H1 (cell line): ENCODE measurements at regions not wholly inside any gene's neighbourhood (a gene's known extent, or its start where the extent isn't known, plus 50 kb on each side); places are given as distances from the start of the nearest gene placed in this dataset.

Source experiments
- CTCF ChIA-PET: fragments of 300-600 bp; sonication (Branson Sonifier 250); formaldehyde crosslinking; loops from one replicate; lab custom pipeline; 2021; ENCODE audit not compliant: partially characterized antibody; lab: Charles Lee
- POLR2A ChIA-PET: fragments of 300-600 bp; sonication (Branson Sonifier 250); formaldehyde crosslinking; loops from one replicate; lab custom pipeline; 2021; ENCODE audit warnings: inconsistent platforms; ENCODE audit not compliant: partially characterized antibody; lab: Charles Lee
- DNase-seq, 2 experiments: peaks; one replicate each; pipeline versions ENCODE4 v3.0.0 to v3.0.0-alpha.2; 2010 to 2022; ENCODE audit warnings: low spot score in 2 of 2, low read depth in 1 of 2, mixed read lengths in 1 of 2
- FAIRE-seq: peaks from 2 replicates; lab custom pipeline; 2011; peaks lifted over from hg19 to GRCh38; lab: Jason Lieb, UNC
- H2AFZ ChIP-seq: 2 replicates; pipeline ENCODE4 v1.8.1; 2012; ENCODE audit warnings: low read length, inconsistent platforms
- H2AK5ac ChIP-seq: 2 replicates; pipeline ENCODE4 v1.6.1; 2013; ENCODE audit warnings: low read depth, low read length
- H2BK120ac ChIP-seq: replicated peaks from 2 replicates; pipeline ENCODE3; 2013; ENCODE audit warnings: low read depth, low read length, inconsistent platforms
- H2BK12ac ChIP-seq: 2 replicates; pipeline ENCODE4 v1.6.1; 2013; ENCODE audit warnings: low read depth, low read length
- H2BK15ac ChIP-seq: 2 replicates; pipeline ENCODE4 v1.6.1; 2013; ENCODE audit warnings: low read length
- H2BK20ac ChIP-seq: 2 replicates; pipeline ENCODE4 v1.6.1; 2013; ENCODE audit warnings: low read length
- H2BK5ac ChIP-seq: 2 replicates; pipeline ENCODE4 v1.6.1; 2013; ENCODE audit warnings: low read depth, low read length
- H3K14ac ChIP-seq: 2 replicates; pipeline ENCODE4 v1.6.1; 2013; ENCODE audit warnings: inconsistent platforms; ENCODE audit not compliant: insufficient read length
- H3K18ac ChIP-seq: 2 replicates; pipeline ENCODE4 v1.6.1; 2013; ENCODE audit warnings: low read length; ENCODE audit errors: extremely low read depth
- H3K23ac ChIP-seq: 2 replicates; pipeline ENCODE4 v1.6.1; 2013; ENCODE audit warnings: inconsistent platforms; ENCODE audit not compliant: insufficient read length
- H3K23me2 ChIP-seq: 2 replicates; pipeline ENCODE4 v1.6.1; 2013; ENCODE audit warnings: low read depth, low read length
- H3K27ac ChIP-seq: 2 replicates; pipeline ENCODE4 v1.6.1; 2011; ENCODE audit warnings: low read depth, low read length, inconsistent platforms
- H3K27me3 ChIP-seq, 4 experiments: replicated peaks in 1 of 4; 1 replicate in 1 of 4; 2 replicates in 3 of 4; pipeline versions ENCODE4 v1.6.1 to v1.8.1; 2011 to 2013; ENCODE audit warnings: low read length in 3 of 4, mild to moderate bottlenecking in 3 of 4, inconsistent platforms in 2 of 4, mixed read lengths in 2 of 4, moderate library complexity in 1 of 4; ENCODE audit not compliant: control insufficient read depth in 3 of 4, insufficient read depth in 3 of 4; ENCODE audit errors: extremely low read depth in 1 of 4
- H3K36me3 ChIP-seq, 4 experiments: 2 replicates each; pipeline versions ENCODE4 v1.6.1 to v1.8.1; 2011 to 2013; ENCODE audit warnings: mild to moderate bottlenecking in 4 of 4, low read length in 3 of 4, moderate library complexity in 2 of 4, control low read depth in 1 of 4, inconsistent platforms in 1 of 4; ENCODE audit not compliant: insufficient read depth in 4 of 4, control insufficient read depth in 2 of 4
- H3K4ac ChIP-seq: replicated peaks from 2 replicates; pipeline ENCODE3; 2013; ENCODE audit warnings: low read length, low read depth, mixed read lengths, inconsistent platforms; ENCODE audit not compliant: insufficient read length
- H3K4me1 ChIP-seq, 4 experiments: replicated peaks in 1 of 4; 1 replicate in 1 of 4; 2 replicates in 3 of 4; pipeline versions ENCODE4 v1.6.1 to v1.8.1; 2011 to 2013; ENCODE audit warnings: low read length in 3 of 4, inconsistent platforms in 2 of 4, mixed read lengths in 1 of 4; ENCODE audit not compliant: insufficient read depth in 4 of 4, control insufficient read depth in 3 of 4
- H3K4me2 ChIP-seq, 2 experiments: 2 replicates each; pipeline versions ENCODE4 v1.6.1 to v1.8.1; 2011 to 2013; ENCODE audit warnings: low read depth in 2 of 2, low read length in 2 of 2, control low read depth in 1 of 2, inconsistent platforms in 1 of 2, mild to moderate bottlenecking in 1 of 2; ENCODE audit not compliant: insufficient read depth in 1 of 2
- H3K4me3 ChIP-seq, 4 experiments: fragments of 200-600, 300-600 bp in 1 of 4; sonication (generic), shearing (Covaris generic), sonication (Bioruptor Twin) in 1 of 4; 2 replicates each; pipeline versions ENCODE4 v1.5.1 to v1.8.1; 2011 to 2016; ENCODE audit warnings: low read length in 4 of 4, low read depth in 3 of 4, control low read depth in 2 of 4, inconsistent platforms in 2 of 4, mild to moderate bottlenecking in 2 of 4, mixed read lengths in 1 of 4, moderate library complexity in 1 of 4; ENCODE audit not compliant: insufficient read depth in 2 of 4; ENCODE audit errors: extremely low read depth in 1 of 4
- H3K56ac ChIP-seq: replicated peaks from 2 replicates; pipeline ENCODE3; 2013; ENCODE audit warnings: low read depth, mild to moderate bottlenecking, mixed read lengths, low read length, inconsistent platforms; ENCODE audit not compliant: insufficient read length
- H3K79me1 ChIP-seq: 2 replicates; pipeline ENCODE4 v1.6.1; 2013; ENCODE audit warnings: low read depth, low read length, control low read depth
- H3K79me2 ChIP-seq, 2 experiments: 2 replicates each; pipeline versions ENCODE4 v1.6.1 to v1.8.1; 2012 to 2013; ENCODE audit warnings: low read length in 2 of 2, mild to moderate bottlenecking in 2 of 2, inconsistent platforms in 1 of 2; ENCODE audit not compliant: insufficient read depth in 2 of 2, control insufficient read depth in 1 of 2
- H3K9ac ChIP-seq, 4 experiments: replicated peaks in 1 of 4; 1 replicate in 1 of 4; 2 replicates in 3 of 4; pipeline versions ENCODE4 v1.6.1 to v1.8.1; 2011 to 2013; ENCODE audit warnings: low read depth in 3 of 4, low read length in 3 of 4, control low read depth in 2 of 4, mild to moderate bottlenecking in 2 of 4, moderate library complexity in 2 of 4, inconsistent platforms in 1 of 4; ENCODE audit errors: extremely low read depth in 1 of 4
- H3K9me3 ChIP-seq, 2 experiments: 2 replicates each; pipeline versions ENCODE4 v1.6.1 to v1.8.1; 2012 to 2013; ENCODE audit warnings: mild to moderate bottlenecking in 2 of 2, moderate library complexity in 2 of 2, control low read depth in 1 of 2, inconsistent platforms in 1 of 2, low read depth in 1 of 2, low read length in 1 of 2, mixed read lengths in 1 of 2; ENCODE audit not compliant: insufficient read depth in 2 of 2
- H4K20me1 ChIP-seq, 2 experiments: replicated peaks in 1 of 2; 2 replicates each; pipeline versions ENCODE3 to v1.8.1; 2011 to 2013; ENCODE audit warnings: inconsistent platforms in 2 of 2, low read length in 2 of 2, mild to moderate bottlenecking in 1 of 2; ENCODE audit not compliant: insufficient read depth in 2 of 2, control insufficient read depth in 1 of 2
- H4K5ac ChIP-seq: 2 replicates; pipeline ENCODE4 v1.6.1; 2013; ENCODE audit warnings: low read length, low read depth, mixed read lengths, inconsistent platforms; ENCODE audit not compliant: insufficient read length
- H4K8ac ChIP-seq: 2 replicates; pipeline ENCODE4 v1.8.0; 2013; ENCODE audit warnings: mild to moderate bottlenecking, moderate library complexity, low read length, inconsistent platforms; ENCODE audit not compliant: insufficient read depth; ENCODE audit errors: extremely low read depth
- H4K91ac ChIP-seq: replicated peaks from 2 replicates; pipeline ENCODE3; 2013; ENCODE audit warnings: low read length, mixed read lengths, inconsistent platforms; ENCODE audit not compliant: insufficient read length
- BACH1 ChIP-seq: IDR thresholded peaks from 2 replicates; pipeline ENCODE4 v1.6.1; 2012; ENCODE audit warnings: low read length, improper control_type of control experiment
- BCL11A ChIP-seq, 2 experiments: IDR thresholded peaks; one replicate each; pipeline ENCODE4 v1.6.1; 2011; ENCODE audit warnings: low read depth in 2 of 2, low read length in 2 of 2, mild to moderate bottlenecking in 2 of 2
- HDAC2 ChIP-seq, 2 experiments: fragments of 300-600 bp in 1 of 2; sonication (generic) in 1 of 2; IDR thresholded peaks; 2 replicates each; pipeline ENCODE4 v1.6.1; 2011 to 2012; ENCODE audit warnings: low read depth in 2 of 2, low read length in 2 of 2, mild to moderate bottlenecking in 2 of 2, moderate library complexity in 2 of 2, borderline replicate concordance in 1 of 2, inconsistent platforms in 1 of 2
- MAFK ChIP-seq: IDR thresholded peaks from 2 replicates; pipeline ENCODE4 v1.6.1; 2012; ENCODE audit warnings: low read depth, mild to moderate bottlenecking, improper control_type of control experiment, low read length
- NRF1 ChIP-seq: IDR thresholded peaks from 2 replicates; pipeline ENCODE4 v1.6.1; 2011; ENCODE audit warnings: mild to moderate bottlenecking, low read depth, low read length, improper control_type of control experiment
- PHF8 ChIP-seq: fragments of 200-600 bp; sonication (generic); conservative IDR thresholded peaks from 2 replicates; pipeline ENCODE4 v1.7.1; 2012; ENCODE audit warnings: low read depth, mild to moderate bottlenecking, inconsistent platforms, low read length, moderate library complexity
- POLR2AphosphoS5 ChIP-seq: IDR thresholded peaks from 2 replicates; pipeline ENCODE4 v1.6.1; 2011; ENCODE audit warnings: low read depth, low read length
- SP2 ChIP-seq: IDR thresholded peaks from 2 replicates; pipeline ENCODE4 v1.6.1; 2012; ENCODE audit warnings: mild to moderate bottlenecking, low read length, inconsistent platforms
- SP4 ChIP-seq: IDR thresholded peaks from 2 replicates; pipeline ENCODE4 v1.6.1; 2012; ENCODE audit warnings: low read length, inconsistent platforms
- TCF12 ChIP-seq: IDR thresholded peaks from 2 replicates; pipeline ENCODE4 v1.6.1; 2011; ENCODE audit warnings: low read depth, mild to moderate bottlenecking, low read length
- WGBS, 2 experiments: shearing (Covaris generic) in 1 of 2; methylation state at CpG; one replicate each; pipeline versions ENCODE4 v1.1.6 to v1.1.7; 2013 to 2015; ENCODE audit warnings: low lambda C conversion rate in 2 of 2, mixed read lengths in 2 of 2, inconsistent platforms in 1 of 2, low coverage in 1 of 2, missing lambda C conversion rate in 1 of 2; ENCODE audit not compliant: insufficient replicate concordance in 2 of 2, insufficient coverage in 1 of 2, insufficient read length in 1 of 2; ENCODE audit errors: extremely low coverage in 1 of 2, missing lambda C conversion rate in 1 of 2; 5-methylcytosine and 5-hydroxymethylcytosine counted together

- H2BK120ac ChIP-seq = no peak overlapping the region
- H3K4me1 ChIP-seq = no peaks in the 10 kb centered on the region
- H3K23ac ChIP-seq = no peak overlapping the region
- no peak overlapping the region for H3K18ac ChIP-seq
- H4K20me1 ChIP-seq = no peaks in the 10 kb centered on the region
- no peak overlapping the region for H3K4me2 ChIP-seq
- no peak overlapping the region for H4K8ac ChIP-seq
- FAIRE-seq (no peak), DNase-seq (no peak)
- no peak overlapping the region for H2BK5ac ChIP-seq
- H3K27ac ChIP-seq = no peak overlapping the region
- H3K14ac ChIP-seq = no peak overlapping the region
- TF ChIP-seq SP4 (no peak), TCF12 (no peak), BACH1 (no peak), BCL11A (IDR thresholded peaks at IDR 0.05; ENCODE audit: low read depth in 2 of 2, low read length in 2 of 2) (no peak), POLR2AphosphoS5 (no peak), NRF1 (no peak), SP2 (no peak), HDAC2 (IDR thresholded peaks at IDR 0.05; ENCODE audit: borderline replicate concordance in 1 of 2, low read depth in 2 of 2, low read length in 2 of 2) (no peak), MAFK (no peak), PHF8 (no peak)
- H3K4ac ChIP-seq = no peak overlapping the region
- POLR2A ChIA-PET = no interaction called here
- no peaks in the 10 kb centered on the region for H3K9me3 ChIP-seq
- WGBS, 2 experiments = 87% methylated on average over 6 of the region's 6 CpGs; no CpG with 5 or more reads in 1 of the 2 experiments
- H3K27me3 ChIP-seq = no peaks in the 10 kb centered on the region
- no peak overlapping the region for H2AFZ ChIP-seq
- H3K4me3 ChIP-seq = no peak overlapping the region
- no peak overlapping the region for H2BK12ac ChIP-seq
- no peak overlapping the region for H3K56ac ChIP-seq
- no peaks in the 10 kb centered on the region for H3K79me1 ChIP-seq
- H2BK20ac ChIP-seq = no peak overlapping the region
- no peaks in the 10 kb centered on the region for H3K36me3 ChIP-seq
- no peak overlapping the region for H3K9ac ChIP-seq
- H2BK15ac ChIP-seq = no peak overlapping the region
- H3K23me2 ChIP-seq = no peaks in the 10 kb centered on the region
- H4K5ac ChIP-seq = no peak overlapping the region
- H4K91ac ChIP-seq = no peak overlapping the region
- no peak overlapping the region for H2AK5ac ChIP-seq
- CTCF ChIA-PET = interaction anchor here (0.8 to 1.5 kb wide), 5 partner anchors 10 to 192 kb away, joined by 3 to 4 read pairs (median 3); no protein-coding TSS in a partner anchor
- H3K79me2 ChIP-seq = no peaks in the 10 kb centered on the region
Observed at GRCh38 chr3:4079339-4080195, 223.6 kb upstream of the SETMAR start.
